ENCODE measurements at regions not wholly inside any gene's neighbourhood (a gene's known extent, or its start where the extent isn't known, plus 50 kb on each side); places are given as distances from the start of the nearest gene placed in this dataset.

DNA sequence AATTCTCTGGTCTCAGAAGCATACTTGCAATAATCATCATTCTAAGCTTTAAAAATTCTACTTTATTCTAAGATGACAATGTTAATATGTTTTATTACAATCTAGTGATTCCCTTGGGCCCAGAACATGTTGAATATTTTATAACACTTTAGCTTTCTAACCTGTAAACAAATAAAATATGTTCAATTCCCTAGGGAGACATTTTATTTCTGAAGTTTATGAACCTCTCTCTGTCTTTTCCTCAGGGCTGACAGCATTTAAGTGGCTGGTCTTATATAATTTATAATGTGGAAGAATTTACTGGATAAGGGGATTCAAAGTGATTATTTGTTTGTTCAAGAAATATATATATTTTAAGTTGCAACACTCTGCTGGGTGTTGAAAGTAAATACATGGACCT, 55.3 kb upstream of the NPFFR2 start:
- no TSS peak for BruUV-seq (replicated peaks)
- no peak for DNase-seq (ENCODE audit: low spot score)
- no peak overlapping the region for H3K4me3 ChIP-seq (ENCODE audit: low read depth, low read length, poor library complexity, severe bottlenecking)
- intact Hi-C loops (cut with micrococcal nuclease; ENCODE audit: unreplicated experiment), result no loop called here
- POLR2A ChIA-PET, result interaction anchor here (0.6 to 1.2 kb wide), 2 partner anchors 10 to 134 kb away, joined by 3 read pairs; no protein-coding TSS in a partner anchor
- no peak overlapping the region for H3K27ac ChIP-seq (ENCODE audit: low read depth, low read length, poor library complexity, severe bottlenecking)
- H3K9me3 ChIP-seq (ENCODE audit: low read length), result no peaks in the 10 kb centered on the region
- H3K4me1 ChIP-seq (ENCODE audit: insufficient read depth, low read length, poor library complexity, severe bottlenecking), result no peaks in the 10 kb centered on the region
- no peaks in the 10 kb centered on the region for H3K36me3 ChIP-seq (ENCODE audit: insufficient read depth, low read length)
- TF ChIP-seq EZH2phosphoT487 (IDR thresholded peaks at IDR 0.05; ENCODE audit: borderline replicate concordance, low read depth, low read length), result no peak
- TF ChIP-seq, protein P1, sequence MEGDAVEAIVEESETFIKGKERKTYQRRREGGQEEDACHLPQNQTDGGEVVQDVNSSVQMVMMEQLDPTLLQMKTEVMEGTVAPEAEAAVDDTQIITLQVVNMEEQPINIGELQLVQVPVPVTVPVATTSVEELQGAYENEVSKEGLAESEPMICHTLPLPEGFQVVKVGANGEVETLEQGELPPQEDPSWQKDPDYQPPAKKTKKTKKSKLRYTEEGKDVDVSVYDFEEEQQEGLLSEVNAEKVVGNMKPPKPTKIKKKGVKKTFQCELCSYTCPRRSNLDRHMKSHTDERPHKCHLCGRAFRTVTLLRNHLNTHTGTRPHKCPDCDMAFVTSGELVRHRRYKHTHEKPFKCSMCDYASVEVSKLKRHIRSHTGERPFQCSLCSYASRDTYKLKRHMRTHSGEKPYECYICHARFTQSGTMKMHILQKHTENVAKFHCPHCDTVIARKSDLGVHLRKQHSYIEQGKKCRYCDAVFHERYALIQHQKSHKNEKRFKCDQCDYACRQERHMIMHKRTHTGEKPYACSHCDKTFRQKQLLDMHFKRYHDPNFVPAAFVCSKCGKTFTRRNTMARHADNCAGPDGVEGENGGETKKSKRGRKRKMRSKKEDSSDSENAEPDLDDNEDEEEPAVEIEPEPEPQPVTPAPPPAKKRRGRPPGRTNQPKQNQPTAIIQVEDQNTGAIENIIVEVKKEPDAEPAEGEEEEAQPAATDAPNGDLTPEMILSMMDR (conservative IDR thresholded peaks at IDR 0.05; ENCODE audit: low read length), result no peak
- H3K79me2 ChIP-seq (ENCODE audit: insufficient read depth, low read depth, low read length), result no peaks in the 10 kb centered on the region
- H2AFZ ChIP-seq (ENCODE audit: low read length), result no peak overlapping the region
- no peak overlapping the region for H3K4me2 ChIP-seq (ENCODE audit: low read length)
- no peaks in the 10 kb centered on the region for H3K9me2 ChIP-seq (ENCODE audit: insufficient read depth, low read length)
- CTCF ChIA-PET (ENCODE audit: unreplicated experiment), result no interaction called here
- H4K20me1 ChIP-seq (ENCODE audit: insufficient read depth, low read length), result no peaks in the 10 kb centered on the region

DNA sequence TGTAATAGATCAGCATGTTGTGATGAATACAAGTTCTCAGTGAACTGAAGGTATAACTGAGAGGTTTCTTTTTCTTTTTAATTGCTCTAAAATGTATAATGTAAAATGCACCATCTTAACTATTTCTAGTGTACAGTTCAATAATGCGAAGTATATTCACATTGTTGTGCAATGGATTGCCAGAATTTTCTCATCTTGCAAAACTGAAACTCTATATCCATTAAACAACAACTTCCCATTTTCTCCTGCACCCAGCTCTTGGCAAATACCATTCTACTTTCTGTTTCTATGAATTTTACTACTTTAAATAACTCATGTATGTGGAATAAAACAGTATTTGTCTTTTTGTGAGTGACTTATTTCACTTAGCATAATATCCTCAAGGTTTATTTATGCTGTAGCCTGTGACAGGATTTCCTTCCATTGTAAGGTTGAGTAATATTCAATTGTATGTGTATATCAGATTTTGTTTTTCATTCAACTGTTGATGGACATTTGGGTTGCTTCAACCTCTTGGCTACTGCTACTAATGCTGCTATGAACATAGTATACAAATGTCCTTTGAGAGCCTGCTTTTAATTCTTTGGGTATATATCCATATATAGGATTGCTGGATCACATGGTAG, 53.5 kb upstream of the NPFFR2 start:
- no peak overlapping the region for H3K4me3 ChIP-seq (ENCODE audit: low read depth, low read length, poor library complexity, severe bottlenecking)
- no peaks in the 10 kb centered on the region for H3K4me1 ChIP-seq (ENCODE audit: insufficient read depth, low read length, poor library complexity, severe bottlenecking)
- no peak for DNase-seq (ENCODE audit: low spot score)
- intact Hi-C loops (cut with micrococcal nuclease; ENCODE audit: unreplicated experiment), result no loop called here
- no peaks in the 10 kb centered on the region for H4K20me1 ChIP-seq (ENCODE audit: insufficient read depth, low read length)
- H3K4me2 ChIP-seq (ENCODE audit: low read length), result no peak overlapping the region
- H3K36me3 ChIP-seq (ENCODE audit: insufficient read depth, low read length), result no peaks in the 10 kb centered on the region
- no peaks in the 10 kb centered on the region for H3K9me2 ChIP-seq (ENCODE audit: insufficient read depth, low read length)
- ChIA-PET CTCF (ENCODE audit: unreplicated experiment) (no interaction called here), POLR2A (no interaction called here)
- H3K27ac ChIP-seq (ENCODE audit: low read depth, low read length, poor library complexity, severe bottlenecking), result no peak overlapping the region
- H2AFZ ChIP-seq (ENCODE audit: low read length), result no peak overlapping the region
- H3K9me3 ChIP-seq (ENCODE audit: low read length), result no peaks in the 10 kb centered on the region
- no TSS peak for BruUV-seq (replicated peaks)
- no peak for TF ChIP-seq EZH2phosphoT487 (IDR thresholded peaks at IDR 0.05; ENCODE audit: borderline replicate concordance, low read depth, low read length)
- TF ChIP-seq, protein P1 (conservative IDR thresholded peaks at IDR 0.05; ENCODE audit: low read length), result no peak
- no peaks in the 10 kb centered on the region for H3K79me2 ChIP-seq (ENCODE audit: insufficient read depth, low read depth, low read length)

DNA sequence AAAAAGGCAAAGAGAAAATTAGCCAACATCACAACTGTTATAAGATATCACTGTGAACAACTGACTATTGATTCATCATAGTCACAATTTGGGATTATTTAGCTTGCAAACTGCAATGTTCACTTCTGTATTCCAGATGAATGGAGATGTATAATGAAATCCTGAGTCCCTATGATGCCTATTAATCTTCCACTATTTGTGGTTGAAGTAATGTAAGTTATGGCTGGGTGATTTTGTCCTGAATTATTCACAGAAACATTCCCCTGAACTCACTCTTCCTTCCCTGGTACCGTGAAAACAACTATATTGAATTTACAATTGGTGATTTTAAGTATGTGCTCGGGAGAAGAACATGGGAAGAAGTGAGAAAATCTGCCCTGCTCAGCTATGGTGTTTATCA, 50.8 kb upstream of the NPFFR2 start:
- no peak overlapping the region for H3K4me3 ChIP-seq (ENCODE audit: low read depth, low read length, poor library complexity, severe bottlenecking)
- H3K4me1 ChIP-seq (ENCODE audit: insufficient read depth, low read length, poor library complexity, severe bottlenecking), result no peaks in the 10 kb centered on the region
- no peaks in the 10 kb centered on the region for H3K36me3 ChIP-seq (ENCODE audit: insufficient read depth, low read length)
- no peaks in the 10 kb centered on the region for H3K79me2 ChIP-seq (ENCODE audit: insufficient read depth, low read depth, low read length)
- H3K4me2 ChIP-seq (ENCODE audit: low read length), result no peak overlapping the region
- no peak for DNase-seq (ENCODE audit: low spot score)
- no peak for TF ChIP-seq EZH2phosphoT487 (IDR thresholded peaks at IDR 0.05; ENCODE audit: borderline replicate concordance, low read depth, low read length)
- TF ChIP-seq, protein P1 (conservative IDR thresholded peaks at IDR 0.05; ENCODE audit: low read length), result no peak
- no peaks in the 10 kb centered on the region for H4K20me1 ChIP-seq (ENCODE audit: insufficient read depth, low read length)
- POLR2A ChIA-PET, result interaction anchor here (1.3 kb wide), 1 partner anchor 10 kb away, joined by 3 read pairs; no protein-coding TSS in a partner anchor
- no peak overlapping the region for H2AFZ ChIP-seq (ENCODE audit: low read length)
- intact Hi-C loops (cut with micrococcal nuclease; ENCODE audit: unreplicated experiment), result no loop called here
- no peaks in the 10 kb centered on the region for H3K9me2 ChIP-seq (ENCODE audit: insufficient read depth, low read length)
- CTCF ChIA-PET (ENCODE audit: unreplicated experiment), result no interaction called here
- no peak overlapping the region for H3K27ac ChIP-seq (ENCODE audit: low read depth, low read length, poor library complexity, severe bottlenecking)
- H3K9me3 ChIP-seq (ENCODE audit: low read length), result no peaks in the 10 kb centered on the region
- BruUV-seq (replicated peaks), result no TSS peak

Measured in OCI-LY7 (cell line).